Neural progenitor cell (in vitro differentiated cells): ENCODE measurements at regions not wholly inside any gene's neighbourhood (a gene's known extent, or its start where the extent isn't known, plus 50 kb on each side); places are given as distances from the start of the nearest gene placed in this dataset.

Source experiments
- DNase-seq: peaks from one replicate; pipeline ENCODE4 v3.0.0-alpha.2; 2016; ENCODE audit warnings: low spot score
- H2AFZ ChIP-seq: fragments of 200-600 bp; sonication (generic); replicated peaks from 2 replicates; pipeline ENCODE4 v1.6.1; 2016; ENCODE audit warnings: antibody characterized with exemption
- H3F3A ChIP-seq: fragments of 200-600 bp; sonication (generic); 2 replicates; pipeline ENCODE4 v1.6.1; 2016; ENCODE audit warnings: antibody characterized with exemption, low read depth
- H3K27ac ChIP-seq: fragments of 200-600 bp; sonication (generic); 2 replicates; pipeline ENCODE4 v1.5.1; 2016; ENCODE audit warnings: mild to moderate bottlenecking
- H3K27me3 ChIP-seq: fragments of 200-600 bp; sonication (generic); 2 replicates; pipeline ENCODE4 v1.6.1; 2016; ENCODE audit warnings: mild to moderate bottlenecking, moderate library complexity
- H3K36me3 ChIP-seq: fragments of 200-600 bp; sonication (generic); 2 replicates; pipeline ENCODE4 v1.5.1; 2016
- H3K4me1 ChIP-seq: fragments of 200-600 bp; sonication (generic); 2 replicates; pipeline ENCODE4 v1.6.1; 2016; ENCODE audit warnings: mixed run types
- H3K4me2 ChIP-seq: fragments of 200-600 bp; sonication (generic); 2 replicates; pipeline ENCODE4 v1.6.1; 2016
- H3K4me3 ChIP-seq: fragments of 200-600 bp; sonication (generic); 2 replicates; pipeline ENCODE4 v1.5.1; 2016
- H3K79me2 ChIP-seq: fragments of 200-600 bp; sonication (generic); 2 replicates; pipeline ENCODE4 v1.6.1; 2016; ENCODE audit warnings: low read depth
- H3K9ac ChIP-seq: fragments of 200-600 bp; sonication (generic); 2 replicates; pipeline ENCODE4 v1.6.1; 2016
- H3K9me3 ChIP-seq: fragments of 200-600 bp; sonication (generic); 2 replicates; pipeline ENCODE4 v1.5.1; 2016; ENCODE audit warnings: low read depth
- H4K20me1 ChIP-seq: fragments of 200-600 bp; sonication (generic); 2 replicates; pipeline ENCODE4 v1.6.1; 2016; ENCODE audit warnings: low read depth
- H3K27ac Mint-ChIP-seq: 3 replicates; pipeline ENCODE4 v1.8.0; 2021; ENCODE audit warnings: mixed read lengths
- H3K27me3 Mint-ChIP-seq: 2 replicates; pipeline ENCODE4 v1.8.0; 2022; ENCODE audit warnings: low read depth, mild to moderate bottlenecking, inconsistent platforms, moderate library complexity, mixed read lengths; ENCODE audit not compliant: insufficient read depth
- H3K36me3 Mint-ChIP-seq: 3 replicates; pipeline ENCODE4 v1.8.0; 2021; ENCODE audit warnings: mixed read lengths
- H3K4me1 Mint-ChIP-seq: 3 replicates; pipeline ENCODE4 v1.8.0; 2021; ENCODE audit warnings: mixed read lengths
- H3K4me3 Mint-ChIP-seq: 3 replicates; pipeline ENCODE4 v1.8.0; 2021; ENCODE audit warnings: mild to moderate bottlenecking, moderate library complexity, mixed read lengths
- H3K9me3 Mint-ChIP-seq: 3 replicates; pipeline ENCODE4 v1.8.0; 2020; ENCODE audit warnings: mixed read lengths
- CTCF ChIP-seq: fragments of 200-600 bp; sonication (generic); IDR thresholded peaks from 2 replicates; pipeline ENCODE4 v1.5.1; 2017; ENCODE audit warnings: antibody characterized with exemption, mild to moderate bottlenecking
- EZH2 ChIP-seq: fragments of 200-600 bp; sonication (generic); IDR thresholded peaks from 2 replicates; pipeline ENCODE4 v1.6.1; 2017; ENCODE audit warnings: antibody characterized with exemption, mild to moderate bottlenecking, moderate library complexity
- EZH2phosphoT487 ChIP-seq: fragments of 200-600 bp; sonication (generic); IDR thresholded peaks from 2 replicates; pipeline ENCODE4 v1.6.1; 2017; ENCODE audit warnings: antibody characterized with exemption

- Mint-ChIP-seq H3K9me3 (no peaks in the 10 kb centered on the region), H3K4me1 (peaks cover 2% of the 10 kb centered on the region), H3K36me3 (no peaks in the 10 kb centered on the region), H3K27ac (no peak overlapping the region), H3K4me3 (no peak overlapping the region), H3K27me3 (no peaks in the 10 kb centered on the region)
- Histone ChIP-seq H3K4me1 (peaks cover 9% of the 10 kb centered on the region), H3K79me2 (no peaks in the 10 kb centered on the region), H3K9me3 (no peaks in the 10 kb centered on the region), H3K27ac (no peak overlapping the region), H3K9ac (no peak overlapping the region), H3K4me2 (no peak overlapping the region), H3K27me3 (no peaks in the 10 kb centered on the region), H4K20me1 (no peaks in the 10 kb centered on the region), H2AFZ (no peak overlapping the region), H3F3A (no peaks in the 10 kb centered on the region), H3K4me3 (no peak overlapping the region), H3K36me3 (no peaks in the 10 kb centered on the region)
- DNase-seq = no peak
- TF ChIP-seq EZH2phosphoT487 = no peak
- TF ChIP-seq CTCF = no peak
- no peak for TF ChIP-seq EZH2
These were observed 360.7 kb upstream of the ETAA1 start for GRCh38 chr2:67036444-67036843.

GRCh38 chr2:67037655-67038054 is 359.5 kb upstream of the ETAA1 start:
- no peaks in the 10 kb centered on the region for H3K9me3 ChIP-seq
- H3K79me2 ChIP-seq = no peaks in the 10 kb centered on the region
- H3K4me2 ChIP-seq = no peak overlapping the region
- H3K4me3 ChIP-seq = no peak overlapping the region
- no peaks in the 10 kb centered on the region for H3K27me3 ChIP-seq
- H3K4me3 Mint-ChIP-seq = no peak overlapping the region
- H3K9ac ChIP-seq = no peak overlapping the region
- no peaks in the 10 kb centered on the region for H3K4me1 Mint-ChIP-seq
- H3K4me1 ChIP-seq = peaks cover 9% of the 10 kb centered on the region
- TF ChIP-seq EZH2 (no peak), EZH2phosphoT487 (no peak), CTCF (no peak)
- H3K27me3 Mint-ChIP-seq = no peaks in the 10 kb centered on the region
- no peaks in the 10 kb centered on the region for H4K20me1 ChIP-seq
- H3K27ac Mint-ChIP-seq = no peak overlapping the region
- no peaks in the 10 kb centered on the region for H3K36me3 ChIP-seq
- no peak overlapping the region for H2AFZ ChIP-seq
- no peak overlapping the region for H3K27ac ChIP-seq
- H3K9me3 Mint-ChIP-seq = no peaks in the 10 kb centered on the region
- no peaks in the 10 kb centered on the region for H3K36me3 Mint-ChIP-seq
- no peak for DNase-seq
- H3F3A ChIP-seq = no peaks in the 10 kb centered on the region

- Histone ChIP-seq H3K36me3 (no peaks in the 10 kb centered on the region), H3K9me3 (no peaks in the 10 kb centered on the region), H3K4me1 (peaks cover 9% of the 10 kb centered on the region), H3K4me2 (no peak overlapping the region), H2AFZ (no peak overlapping the region), H3K9ac (no peak overlapping the region), H4K20me1 (no peaks in the 10 kb centered on the region), H3K79me2 (no peaks in the 10 kb centered on the region), H3K4me3 (no peak overlapping the region), H3F3A (no peaks in the 10 kb centered on the region), H3K27ac (no peak overlapping the region), H3K27me3 (no peaks in the 10 kb centered on the region)
- TF ChIP-seq CTCF (no peak), EZH2phosphoT487 (no peak), EZH2 (no peak)
- no peak for DNase-seq
- H3K4me1 Mint-ChIP-seq = no peaks in the 10 kb centered on the region
- no peak overlapping the region for H3K27ac Mint-ChIP-seq
- H3K4me3 Mint-ChIP-seq = no peak overlapping the region
- H3K27me3 Mint-ChIP-seq = no peaks in the 10 kb centered on the region
- H3K9me3 Mint-ChIP-seq = no peaks in the 10 kb centered on the region
- no peaks in the 10 kb centered on the region for H3K36me3 Mint-ChIP-seq
These were observed 358.9 kb upstream of the ETAA1 start for GRCh38 chr2:67038195-67038594.

GRCh38 chr2:67039058-67039457 is 358.1 kb upstream of the ETAA1 start:
- Histone ChIP-seq H3K4me3 (no peak overlapping the region), H2AFZ (no peak overlapping the region), H4K20me1 (no peaks in the 10 kb centered on the region), H3K27ac (no peak overlapping the region), H3K79me2 (no peaks in the 10 kb centered on the region), H3K9ac (no peak overlapping the region), H3F3A (no peaks in the 10 kb centered on the region), H3K27me3 (no peaks in the 10 kb centered on the region), H3K4me2 (no peak overlapping the region), H3K4me1 (peaks cover 9% of the 10 kb centered on the region), H3K36me3 (no peaks in the 10 kb centered on the region), H3K9me3 (no peaks in the 10 kb centered on the region)
- Mint-ChIP-seq H3K4me1 (no peaks in the 10 kb centered on the region), H3K4me3 (no peak overlapping the region), H3K27me3 (no peaks in the 10 kb centered on the region), H3K9me3 (no peaks in the 10 kb centered on the region), H3K36me3 (no peaks in the 10 kb centered on the region), H3K27ac (no peak overlapping the region)
- TF ChIP-seq CTCF (no peak), EZH2phosphoT487 (no peak), EZH2 (no peak)
- DNase-seq = no peak
